Calu3 (cell line): ENCODE measurements at regions not wholly inside any gene's neighbourhood (a gene's known extent, or its start where the extent isn't known, plus 50 kb on each side); places are given as distances from the start of the nearest gene placed in this dataset.
"Not testable (repeated sequence)": the region's sequence is repeated elsewhere in the genome, so short reads cannot be mapped to it uniquely, and the experiment has no call there.

Experiments
- BruUV-seq: library from RNA; stranded (reverse); fragments of 400-500 nt; replicated peaks from 2 replicates; lab custom pipeline; 2021; lab: Mats Ljungman, UMichigan
- CTCF ChIA-PET: fragments of 300-600 bp; sonication (Branson Sonifier 250); formaldehyde crosslinking; loops from one replicate; lab custom pipeline; 2022; ENCODE audit warnings: antibody characterized with exemption; lab: Charles Lee
- DNase-seq: peaks from one replicate; pipeline ENCODE4 v3.0.0; 2022
- H3K27ac Mint-ChIP-seq: one replicate; pipeline ENCODE4 v1.8.0; 2022; ENCODE audit warnings: mixed read lengths; ENCODE audit not compliant: unreplicated experiment
- H3K27me3 Mint-ChIP-seq: one replicate; pipeline ENCODE4 v1.8.0; 2022; ENCODE audit warnings: mixed read lengths; ENCODE audit not compliant: unreplicated experiment
- H3K36me3 Mint-ChIP-seq: one replicate; pipeline ENCODE4 v1.8.0; 2022; ENCODE audit warnings: mild to moderate bottlenecking, moderate library complexity, mixed read lengths; ENCODE audit not compliant: insufficient read depth, unreplicated experiment
- H3K4me1 Mint-ChIP-seq: one replicate; pipeline ENCODE4 v1.8.0; 2022; ENCODE audit warnings: mild to moderate bottlenecking, low read depth, mixed read lengths; ENCODE audit not compliant: unreplicated experiment
- H3K4me3 Mint-ChIP-seq: one replicate; pipeline ENCODE4 v1.8.0; 2022; ENCODE audit warnings: mild to moderate bottlenecking, low read depth, moderate library complexity, mixed read lengths; ENCODE audit not compliant: unreplicated experiment
- H3K9me3 Mint-ChIP-seq: one replicate; pipeline ENCODE4 v1.8.0; 2022; ENCODE audit warnings: low read depth, mixed read lengths; ENCODE audit not compliant: unreplicated experiment
- intact Hi-C: fragments of 100-400 bp; cut with micrococcal nuclease; formaldehyde crosslinking; loops from one replicate; pipeline ENCODE4 v1.10.0; 2022; ENCODE audit not compliant: unreplicated experiment
- TF ChIP-seq, protein P1 (sequence below): fragments of 200-600 bp; IDR thresholded peaks from one replicate; pipeline ENCODE4 v1.8.0; 2022; ENCODE audit warnings: antibody characterized with exemption; ENCODE audit not compliant: unreplicated experiment

- no peak overlapping the region for H3K27ac Mint-ChIP-seq
Observed at GRCh38 chr4:159416073-159416472, 313.2 kb downstream of the RAPGEF2 start.

DNA sequence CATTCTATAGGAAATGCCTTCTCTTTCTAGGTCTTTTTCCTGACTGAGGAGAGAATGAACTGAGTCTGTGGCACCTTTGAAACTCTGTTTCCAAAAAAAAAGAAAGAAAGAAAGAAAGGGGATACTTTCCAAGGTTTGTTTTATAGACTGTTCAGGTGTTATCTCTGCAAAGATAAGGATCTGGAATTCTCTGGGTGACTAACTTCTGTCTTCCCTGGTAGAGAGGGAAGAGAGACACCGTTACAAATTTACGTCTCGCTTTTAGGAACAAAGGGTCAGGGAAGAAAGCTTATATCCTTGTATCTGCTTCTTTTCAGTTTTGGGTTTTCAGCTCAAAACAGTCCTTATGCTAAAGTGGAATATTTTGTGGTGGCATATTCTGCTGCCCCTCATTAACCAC is 314.1 kb downstream of the RAPGEF2 start:
- CTCF ChIA-PET = no interaction called here
- Mint-ChIP-seq H3K27me3 (no peaks in the 10 kb centered on the region), H3K4me3 (no peak overlapping the region), H3K9me3 (peaks cover 2% of the 10 kb centered on the region), H3K27ac (no peak overlapping the region), H3K4me1 (no peaks in the 10 kb centered on the region), H3K36me3 (no peaks in the 10 kb centered on the region)
- intact Hi-C loops = no loop called here
- DNase-seq = no peak
- no TSS peak for BruUV-seq
- TF ChIP-seq, protein P1, sequence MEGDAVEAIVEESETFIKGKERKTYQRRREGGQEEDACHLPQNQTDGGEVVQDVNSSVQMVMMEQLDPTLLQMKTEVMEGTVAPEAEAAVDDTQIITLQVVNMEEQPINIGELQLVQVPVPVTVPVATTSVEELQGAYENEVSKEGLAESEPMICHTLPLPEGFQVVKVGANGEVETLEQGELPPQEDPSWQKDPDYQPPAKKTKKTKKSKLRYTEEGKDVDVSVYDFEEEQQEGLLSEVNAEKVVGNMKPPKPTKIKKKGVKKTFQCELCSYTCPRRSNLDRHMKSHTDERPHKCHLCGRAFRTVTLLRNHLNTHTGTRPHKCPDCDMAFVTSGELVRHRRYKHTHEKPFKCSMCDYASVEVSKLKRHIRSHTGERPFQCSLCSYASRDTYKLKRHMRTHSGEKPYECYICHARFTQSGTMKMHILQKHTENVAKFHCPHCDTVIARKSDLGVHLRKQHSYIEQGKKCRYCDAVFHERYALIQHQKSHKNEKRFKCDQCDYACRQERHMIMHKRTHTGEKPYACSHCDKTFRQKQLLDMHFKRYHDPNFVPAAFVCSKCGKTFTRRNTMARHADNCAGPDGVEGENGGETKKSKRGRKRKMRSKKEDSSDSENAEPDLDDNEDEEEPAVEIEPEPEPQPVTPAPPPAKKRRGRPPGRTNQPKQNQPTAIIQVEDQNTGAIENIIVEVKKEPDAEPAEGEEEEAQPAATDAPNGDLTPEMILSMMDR = no peak

More at GRCh38 chr4:159416073-159416472, 313.2 kb downstream of the RAPGEF2 start:
- CTCF ChIA-PET = no interaction called here
- Mint-ChIP-seq H3K4me1 (no peaks in the 10 kb centered on the region), H3K4me3 (no peak overlapping the region), H3K36me3 (no peaks in the 10 kb centered on the region), H3K27me3 (no peaks in the 10 kb centered on the region), H3K9me3 (peaks cover 2% of the 10 kb centered on the region)
- intact Hi-C loops = no loop called here
- no peak for DNase-seq
- BruUV-seq = no TSS peak
- TF ChIP-seq, protein P1 = no peak

DNA sequence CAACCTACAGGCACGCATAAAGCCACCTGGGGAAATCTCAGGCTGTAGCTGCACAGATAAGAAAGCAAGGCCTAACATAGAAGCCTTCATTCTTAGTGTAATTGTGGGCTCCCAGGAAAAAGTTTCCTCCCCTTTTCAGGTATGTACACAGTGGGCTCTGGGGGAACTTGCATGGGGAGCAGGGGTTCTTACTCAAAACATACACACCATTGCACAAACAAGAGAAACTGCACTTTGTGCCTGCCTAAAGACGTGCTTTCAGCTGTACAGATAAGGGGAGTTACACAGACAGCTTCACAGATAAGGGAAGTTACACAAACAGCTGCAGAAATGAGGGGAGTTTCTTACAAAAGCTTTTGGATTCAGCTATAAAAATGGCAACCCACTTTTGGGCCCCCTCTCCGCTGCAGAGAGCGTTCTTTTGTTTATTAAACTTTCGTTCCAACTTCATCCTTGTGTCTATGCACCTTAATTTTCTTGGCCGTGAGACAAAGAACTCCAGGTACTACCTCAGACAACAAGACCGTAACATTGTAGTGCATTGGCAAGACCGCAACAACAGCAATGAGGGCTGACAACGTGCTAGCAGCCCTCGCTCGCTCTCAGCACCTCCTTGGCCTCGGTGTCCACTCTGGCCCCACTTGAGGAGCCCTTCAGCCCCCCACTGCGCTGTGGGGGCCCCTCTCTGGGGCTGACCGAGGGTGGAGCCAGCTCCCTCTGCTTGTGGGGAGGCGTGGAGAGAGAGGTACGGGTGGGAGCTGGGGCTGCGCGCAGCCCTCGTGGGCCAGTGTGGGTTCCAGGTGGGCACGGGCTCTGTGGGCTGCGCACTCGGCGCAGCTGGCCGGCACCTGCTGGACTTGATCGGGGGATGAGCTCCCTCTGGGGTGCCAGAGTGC is 317.5 kb downstream of the RAPGEF2 start:
- peaks cover 2% of the 10 kb centered on the region for H3K9me3 Mint-ChIP-seq
- BruUV-seq = no TSS peak
- H3K36me3 Mint-ChIP-seq = no peaks in the 10 kb centered on the region
- no peaks in the 10 kb centered on the region for H3K4me1 Mint-ChIP-seq
- intact Hi-C loops = no loop called here
- TF ChIP-seq, protein P1 = no peak
- no peak overlapping the region for H3K27ac Mint-ChIP-seq
- CTCF ChIA-PET = no interaction called here
- no peak overlapping the region for H3K4me3 Mint-ChIP-seq
- no peak for DNase-seq
- H3K27me3 Mint-ChIP-seq = no peaks in the 10 kb centered on the region

DNA sequence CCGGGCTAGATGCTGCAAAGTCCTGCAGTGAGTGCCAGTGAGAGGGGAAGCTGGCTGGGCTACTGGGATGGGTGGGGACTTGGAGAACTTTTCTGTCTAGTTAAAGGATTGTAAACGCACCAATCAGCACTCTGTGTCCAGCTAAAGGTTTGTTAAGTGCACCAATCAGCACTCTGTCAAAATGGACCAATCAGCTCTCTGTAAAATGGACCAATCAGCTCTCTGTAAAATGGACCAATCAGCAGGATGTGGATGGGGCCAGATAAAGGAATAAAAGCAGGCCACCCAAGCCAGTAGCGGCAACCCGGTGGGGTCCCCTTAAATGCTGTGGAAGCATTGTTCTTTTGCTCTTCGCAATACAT is 318.2 kb downstream of the RAPGEF2 start:
- H3K4me1 Mint-ChIP-seq, H3K9me3 Mint-ChIP-seq, H3K27me3 Mint-ChIP-seq, intact Hi-C loops, CTCF ChIA-PET, BruUV-seq, H3K36me3 Mint-ChIP-seq, DNase-seq, H3K27ac Mint-ChIP-seq, H3K4me3 Mint-ChIP-seq: not testable (repeated sequence)

- no peak for DNase-seq
- no peaks in the 10 kb centered on the region for H3K27me3 Mint-ChIP-seq
- H3K9me3 Mint-ChIP-seq = peaks cover 2% of the 10 kb centered on the region
- intact Hi-C loops = no loop called here
- H3K4me1 Mint-ChIP-seq = no peaks in the 10 kb centered on the region
- H3K27ac Mint-ChIP-seq = no peak overlapping the region
- BruUV-seq = no TSS peak
- no peak overlapping the region for H3K4me3 Mint-ChIP-seq
- CTCF ChIA-PET = no interaction called here
- TF ChIP-seq, protein P1 = no peak
- H3K36me3 Mint-ChIP-seq = no peaks in the 10 kb centered on the region
Observed at GRCh38 chr4:159422019-159422418, 319.1 kb downstream of the RAPGEF2 start.
